ENCODE measurements at regions not wholly inside any gene's neighbourhood (a gene's known extent, or its start where the extent isn't known, plus 50 kb on each side); places are given as distances from the start of the nearest gene placed in this dataset.

GRCh38 chr12:94745562-94745961 lies 95.2 kb upstream of the TMCC3 start:
- FAIRE-seq = no peak
- Histone ChIP-seq H3K9me3 (ENCODE audit: control insufficient read depth in 2 of 2, insufficient read depth in 1 of 2, low read depth in 1 of 2, low read length in 1 of 2) (peaks cover 0 to 2% of the 10 kb centered on the region in 2 donors), H3K4me1 (ENCODE audit: control insufficient read depth in 3 of 3, insufficient read depth in 2 of 3, low read depth in 1 of 3, low read length in 2 of 3) (no peaks in the 10 kb centered on the region), H3K36me3 (ENCODE audit: control insufficient read depth in 3 of 3, insufficient read depth in 2 of 3, low read depth in 1 of 3, low read length in 3 of 3) (no peaks in the 10 kb centered on the region), H3K27me3 (ENCODE audit: control insufficient read depth in 3 of 3, insufficient read depth in 3 of 3, low read length in 3 of 3) (peaks cover 0 to 3% (median 0%) of the 10 kb centered on the region in 3 donors), H3K4me3 (ENCODE audit: low read depth in 1 of 3, low read length in 3 of 3) (no peak overlapping the region), H3K27ac (ENCODE audit: low read depth in 1 of 3, low read length in 2 of 3) (no peak overlapping the region)
- WGBS, 3 donors = 78 to 81% (median 81%) methylated on average over 4 of the region's 4 CpGs
- DNase-seq = no peak

DNA sequence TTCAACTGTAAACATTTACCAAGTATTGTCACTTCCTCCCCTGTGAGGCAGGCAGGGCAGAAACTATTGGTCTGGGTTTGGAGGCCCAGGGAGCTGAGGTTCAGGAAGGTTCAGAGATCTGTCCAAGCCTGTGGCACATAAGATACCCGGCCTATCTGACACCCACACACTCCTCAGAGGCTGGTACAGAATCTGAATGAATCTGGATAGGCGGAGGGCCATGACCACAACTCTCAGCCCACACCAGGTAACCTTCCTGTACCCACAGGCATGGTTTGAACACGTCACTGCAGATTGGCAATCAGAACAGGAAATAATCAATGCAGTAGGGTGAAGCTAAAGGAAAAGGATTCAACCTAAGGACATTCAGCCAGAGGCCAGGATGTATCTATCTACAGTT lies 92.8 kb upstream of the TMCC3 start:
- WGBS, 3 donors = 45 to 68% (median 46%) methylated on average over 3 of the region's 3 CpGs
- FAIRE-seq = no peak

DNA sequence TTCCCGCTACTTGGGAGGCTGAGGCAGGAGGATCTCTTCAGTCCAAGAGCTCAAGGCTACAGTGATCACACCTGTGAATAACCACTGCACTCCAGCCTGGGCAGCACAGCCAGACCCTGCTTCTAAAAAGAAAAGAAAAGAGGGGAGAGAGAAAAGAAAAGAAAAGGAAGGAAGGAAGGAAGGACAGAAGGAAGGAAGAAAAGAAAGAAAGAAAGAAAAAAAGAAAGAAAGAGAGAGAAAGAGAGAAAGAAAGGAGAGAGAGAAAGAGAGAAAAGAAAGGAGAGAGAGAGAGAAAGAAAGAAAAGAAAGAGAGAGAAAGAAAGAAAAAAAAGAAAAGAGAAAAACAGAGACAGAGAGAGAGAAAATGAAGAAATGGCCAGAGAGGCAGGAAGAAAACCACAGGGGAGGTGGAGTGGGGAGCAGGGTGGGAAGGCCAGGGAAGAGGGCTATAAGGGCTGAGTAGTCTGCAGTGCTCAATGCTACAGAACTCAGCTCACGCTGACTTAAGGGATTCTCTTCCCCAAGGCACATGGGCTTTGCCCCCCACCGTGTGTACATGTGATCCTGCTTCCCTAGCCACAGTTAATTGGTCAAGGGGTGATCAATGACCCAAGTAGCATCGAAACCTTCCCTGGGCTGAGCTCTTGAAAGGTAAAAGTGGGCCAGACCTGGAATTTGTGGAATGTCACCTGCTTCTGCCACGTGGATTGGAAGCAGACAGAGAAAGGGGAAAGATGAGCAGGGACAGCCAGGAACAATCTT lies 90.4 kb upstream of the TMCC3 start:
- H3K4me1 ChIP-seq (ENCODE audit: control insufficient read depth in 3 of 3, insufficient read depth in 2 of 3, low read depth in 1 of 3, low read length in 2 of 3) = no peaks in the 10 kb centered on the region
- H3K36me3 ChIP-seq (ENCODE audit: control insufficient read depth in 3 of 3, insufficient read depth in 2 of 3, low read depth in 1 of 3, low read length in 3 of 3) = no peaks in the 10 kb centered on the region
- no peaks in the 10 kb centered on the region for H3K27me3 ChIP-seq (ENCODE audit: control insufficient read depth in 3 of 3, insufficient read depth in 3 of 3, low read length in 3 of 3)
- DNase-seq = no peak
- H3K27ac ChIP-seq (ENCODE audit: low read depth in 1 of 3, low read length in 2 of 3) = no peak overlapping the region
- no peak for FAIRE-seq
- H3K9me3 ChIP-seq (ENCODE audit: control insufficient read depth in 2 of 2, insufficient read depth in 1 of 2, low read depth in 1 of 2, low read length in 1 of 2) = no peaks in the 10 kb centered on the region
- H3K4me3 ChIP-seq (ENCODE audit: low read depth in 1 of 3, low read length in 3 of 3) = no peak overlapping the region
- WGBS, 3 donors = 55 to 61% (median 58%) methylated on average over 5 of the region's 5 CpGs

More for the DNA sequence above, 92.8 kb upstream of the TMCC3 start:
- Histone ChIP-seq H3K36me3 (ENCODE audit: control insufficient read depth in 3 of 3, insufficient read depth in 2 of 3, low read depth in 1 of 3, low read length in 3 of 3) (no peaks in the 10 kb centered on the region), H3K4me1 (ENCODE audit: control insufficient read depth in 3 of 3, insufficient read depth in 2 of 3, low read depth in 1 of 3, low read length in 2 of 3) (no peaks in the 10 kb centered on the region), H3K27ac (ENCODE audit: low read depth in 1 of 3, low read length in 2 of 3) (no peak overlapping the region), H3K4me3 (ENCODE audit: low read depth in 1 of 3, low read length in 3 of 3) (no peak overlapping the region), H3K9me3 (ENCODE audit: control insufficient read depth in 2 of 2, insufficient read depth in 1 of 2, low read depth in 1 of 2, low read length in 1 of 2) (peaks cover 0 to 2% of the 10 kb centered on the region in 2 donors), H3K27me3 (ENCODE audit: control insufficient read depth in 3 of 3, insufficient read depth in 3 of 3, low read length in 3 of 3) (peaks cover 0 to 3% (median 0%) of the 10 kb centered on the region in 3 donors)
- DNase-seq = no peak

DNA sequence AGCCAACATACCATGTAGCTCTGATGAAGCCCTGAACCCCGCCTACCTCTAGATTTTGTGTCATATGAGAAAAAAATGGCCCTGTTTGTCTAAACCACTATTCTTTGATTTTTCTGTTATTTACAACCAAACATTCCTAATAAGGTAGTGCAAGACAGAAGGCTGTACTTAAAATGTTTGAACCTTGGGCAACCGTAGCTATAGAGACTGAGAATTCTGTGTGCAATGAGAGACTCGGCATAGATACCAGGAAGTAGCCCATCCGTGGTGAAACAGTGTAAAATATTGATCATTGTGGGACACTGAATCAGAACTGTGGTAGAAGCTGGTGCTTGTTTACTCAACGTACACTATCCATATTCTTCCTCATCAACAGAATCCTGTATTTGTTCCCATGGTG lies 86.5 kb upstream of the TMCC3 start:
- DNase-seq = no peak
- no peaks in the 10 kb centered on the region for H3K27me3 ChIP-seq (ENCODE audit: control insufficient read depth in 3 of 3, insufficient read depth in 3 of 3, low read length in 3 of 3)
- WGBS, 3 donors = 83 to 86% (median 85%) methylated on average over 5 of the region's 5 CpGs
- H3K4me3 ChIP-seq (ENCODE audit: low read depth in 1 of 3, low read length in 3 of 3) = no peak overlapping the region
- H3K4me1 ChIP-seq (ENCODE audit: control insufficient read depth in 3 of 3, insufficient read depth in 2 of 3, low read depth in 1 of 3, low read length in 2 of 3) = no peaks in the 10 kb centered on the region
- no peak overlapping the region for H3K27ac ChIP-seq (ENCODE audit: low read depth in 1 of 3, low read length in 2 of 3)
- no peak for FAIRE-seq
- no peaks in the 10 kb centered on the region for H3K9me3 ChIP-seq (ENCODE audit: control insufficient read depth in 2 of 2, insufficient read depth in 1 of 2, low read depth in 1 of 2, low read length in 1 of 2)
- no peaks in the 10 kb centered on the region for H3K36me3 ChIP-seq (ENCODE audit: control insufficient read depth in 3 of 3, insufficient read depth in 2 of 3, low read depth in 1 of 3, low read length in 3 of 3)

- WGBS, 3 donors = 61 to 80% (median 66%) methylated on average over 3 of the region's 3 CpGs
Observed at GRCh38 chr12:94736004-94736403, 85.6 kb upstream of the TMCC3 start.

GRCh38 chr12:94733727-94734126 lies 83.4 kb upstream of the TMCC3 start:
- DNase-seq (no peak), FAIRE-seq (no peak)
- Histone ChIP-seq H3K9me3 (ENCODE audit: control insufficient read depth in 2 of 2, insufficient read depth in 1 of 2, low read depth in 1 of 2, low read length in 1 of 2) (no peaks in the 10 kb centered on the region), H3K36me3 (ENCODE audit: control insufficient read depth in 3 of 3, insufficient read depth in 2 of 3, low read depth in 1 of 3, low read length in 3 of 3) (no peaks in the 10 kb centered on the region), H3K4me3 (ENCODE audit: low read depth in 1 of 3, low read length in 3 of 3) (no peak overlapping the region), H3K4me1 (ENCODE audit: control insufficient read depth in 3 of 3, insufficient read depth in 2 of 3, low read depth in 1 of 3, low read length in 2 of 3) (no peaks in the 10 kb centered on the region), H3K27me3 (ENCODE audit: control insufficient read depth in 3 of 3, insufficient read depth in 3 of 3, low read length in 3 of 3) (no peaks in the 10 kb centered on the region), H3K27ac (ENCODE audit: low read depth in 1 of 3, low read length in 2 of 3) (no peak overlapping the region)
- WGBS, 3 donors = 79 to 89% (median 83%) methylated on average over 9 of the region's 9 CpGs

More at GRCh38 chr12:94736004-94736403, 85.6 kb upstream of the TMCC3 start:
- DNase-seq (no peak), FAIRE-seq (no peak)
- Histone ChIP-seq H3K27ac (ENCODE audit: low read depth in 1 of 3, low read length in 2 of 3) (no peak overlapping the region), H3K36me3 (ENCODE audit: control insufficient read depth in 3 of 3, insufficient read depth in 2 of 3, low read depth in 1 of 3, low read length in 3 of 3) (no peaks in the 10 kb centered on the region), H3K27me3 (ENCODE audit: control insufficient read depth in 3 of 3, insufficient read depth in 3 of 3, low read length in 3 of 3) (no peaks in the 10 kb centered on the region), H3K4me3 (ENCODE audit: low read depth in 1 of 3, low read length in 3 of 3) (no peak overlapping the region), H3K9me3 (ENCODE audit: control insufficient read depth in 2 of 2, insufficient read depth in 1 of 2, low read depth in 1 of 2, low read length in 1 of 2) (no peaks in the 10 kb centered on the region), H3K4me1 (ENCODE audit: control insufficient read depth in 3 of 3, insufficient read depth in 2 of 3, low read depth in 1 of 3, low read length in 2 of 3) (no peaks in the 10 kb centered on the region)

GRCh38 chr12:94732367-94732990 lies 82.1 kb upstream of the TMCC3 start:
- Histone ChIP-seq H3K36me3 (ENCODE audit: control insufficient read depth in 3 of 3, insufficient read depth in 2 of 3, low read depth in 1 of 3, low read length in 3 of 3) (no peaks in the 10 kb centered on the region), H3K4me1 (ENCODE audit: control insufficient read depth in 3 of 3, insufficient read depth in 2 of 3, low read depth in 1 of 3, low read length in 2 of 3) (no peaks in the 10 kb centered on the region), H3K9me3 (ENCODE audit: control insufficient read depth in 2 of 2, insufficient read depth in 1 of 2, low read depth in 1 of 2, low read length in 1 of 2) (no peaks in the 10 kb centered on the region), H3K27me3 (ENCODE audit: control insufficient read depth in 3 of 3, insufficient read depth in 3 of 3, low read length in 3 of 3) (no peaks in the 10 kb centered on the region), H3K4me3 (ENCODE audit: low read depth in 1 of 3, low read length in 3 of 3) (no peak overlapping the region), H3K27ac (ENCODE audit: low read depth in 1 of 3, low read length in 2 of 3) (no peak overlapping the region)
- 64 to 72% (median 70%) methylated on average over 13 of the region's 13 CpGs for WGBS, 3 donors
- FAIRE-seq = no peak
- no peak for DNase-seq

GRCh38 chr12:94731733-94732360 lies 81.5 kb upstream of the TMCC3 start:
- Histone ChIP-seq H3K9me3 (ENCODE audit: control insufficient read depth in 2 of 2, insufficient read depth in 1 of 2, low read depth in 1 of 2, low read length in 1 of 2) (peaks cover 0 to 4% of the 10 kb centered on the region in 2 donors), H3K4me3 (ENCODE audit: low read depth in 1 of 3, low read length in 3 of 3) (no peak overlapping the region), H3K27ac (ENCODE audit: low read depth in 1 of 3, low read length in 2 of 3) (no peak overlapping the region), H3K4me1 (ENCODE audit: control insufficient read depth in 3 of 3, insufficient read depth in 2 of 3, low read depth in 1 of 3, low read length in 2 of 3) (no peaks in the 10 kb centered on the region), H3K36me3 (ENCODE audit: control insufficient read depth in 3 of 3, insufficient read depth in 2 of 3, low read depth in 1 of 3, low read length in 3 of 3) (no peaks in the 10 kb centered on the region), H3K27me3 (ENCODE audit: control insufficient read depth in 3 of 3, insufficient read depth in 3 of 3, low read length in 3 of 3) (no peaks in the 10 kb centered on the region)
- no peak for FAIRE-seq
- no peak for DNase-seq
- 47 to 70% (median 59%) methylated on average over 10 of the region's 10 CpGs for WGBS, 3 donors

Data from small intestine (tissue), 7 donors.